ENCODE measurements at regions not wholly inside any gene's neighbourhood (a gene's known extent, or its start where the extent isn't known, plus 50 kb on each side); places are given as distances from the start of the nearest gene placed in this dataset.

GRCh38 chr20:55155360-55155759, 680.0 kb downstream of the DOK5 start:
- no peak overlapping the region for H3K27ac ChIP-seq
- no peak for TF ChIP-seq ZFX (IDR thresholded peaks at IDR 0.05)
- no peak for TF ChIP-seq CTCF (conservative IDR thresholded peaks at IDR 0.05)

GRCh38 chr20:55153001-55153645, 677.7 kb downstream of the DOK5 start:
- H3K27ac ChIP-seq, result no peak overlapping the region
- no peak for TF ChIP-seq CTCF (conservative IDR thresholded peaks at IDR 0.05)
- TF ChIP-seq ZFX (IDR thresholded peaks at IDR 0.05), result no peak

DNA sequence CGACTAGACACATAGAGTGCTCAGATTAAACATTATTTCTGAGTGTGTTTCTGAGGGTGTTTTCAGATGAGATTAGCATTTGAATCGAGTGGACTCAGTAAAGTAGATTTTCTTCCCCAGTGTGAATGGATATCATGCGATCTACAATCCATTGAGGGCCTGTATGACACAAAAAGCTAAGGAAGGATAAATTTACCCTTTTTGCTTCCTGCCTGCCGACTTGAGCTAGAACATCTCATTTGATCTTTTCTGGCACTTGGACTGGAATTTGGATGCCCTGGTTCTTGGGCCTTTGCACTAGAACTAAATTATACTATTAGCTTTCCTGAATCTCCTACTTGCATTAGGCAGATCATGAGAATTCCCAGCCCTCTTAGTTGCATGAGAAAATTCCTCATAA, 675.8 kb downstream of the DOK5 start:
- no peak overlapping the region for H3K27ac ChIP-seq
- TF ChIP-seq ZFX (IDR thresholded peaks at IDR 0.05) (no peak), CTCF (conservative IDR thresholded peaks at IDR 0.05) (no peak)

- TF ChIP-seq CTCF (conservative IDR thresholded peaks at IDR 0.05) (no peak), ZFX (IDR thresholded peaks at IDR 0.05) (no peak)
- no peak overlapping the region for H3K27ac ChIP-seq
Observed at GRCh38 chr20:55143601-55144000, 668.2 kb downstream of the DOK5 start.

GRCh38 chr20:55142932-55143331, 667.5 kb downstream of the DOK5 start:
- TF ChIP-seq CTCF (conservative IDR thresholded peaks at IDR 0.05) (no peak), ZFX (IDR thresholded peaks at IDR 0.05) (no peak)
- no peak overlapping the region for H3K27ac ChIP-seq

DNA sequence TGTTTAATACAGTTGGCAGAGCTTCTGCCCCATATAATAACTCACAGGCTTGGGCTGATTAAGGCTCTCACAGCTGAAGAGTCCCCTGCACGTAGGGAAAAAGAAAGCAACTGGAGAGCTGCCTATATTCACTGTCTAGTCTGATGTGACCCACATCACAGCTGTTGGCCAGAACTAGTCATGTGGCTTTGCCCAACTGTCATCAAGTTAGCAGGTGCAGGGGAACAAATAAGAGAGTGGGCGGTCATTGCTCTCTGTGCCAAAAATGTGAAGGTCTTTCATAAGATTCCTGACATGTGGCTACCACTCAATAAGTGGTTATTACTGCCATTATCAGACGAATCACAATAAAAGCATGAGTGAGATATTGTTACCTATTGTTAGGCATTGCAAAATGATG, 665.2 kb downstream of the DOK5 start:
- TF ChIP-seq CTCF (conservative IDR thresholded peaks at IDR 0.05), result no peak
- H3K27ac ChIP-seq, result no peak overlapping the region

- TF ChIP-seq ZFX (IDR thresholded peaks at IDR 0.05), result no peak
- TF ChIP-seq CTCF (conservative IDR thresholded peaks at IDR 0.05), result no peak
- no peak overlapping the region for H3K27ac ChIP-seq
Observed at GRCh38 chr20:55139173-55139765, 663.9 kb downstream of the DOK5 start.
